H1 (cell line): ENCODE measurements at regions not wholly inside any gene's neighbourhood (a gene's known extent, or its start where the extent isn't known, plus 50 kb on each side); places are given as distances from the start of the nearest gene placed in this dataset.

ENCODE experiments used
- CTCF ChIP-seq, 3 experiments: IDR thresholded peaks; 1 replicate in 2 of 3; 2 replicates in 1 of 3; pipeline versions ENCODE4 v1.5.1 to v1.6.1; 2011; ENCODE audit warnings: low read length in 3 of 3, mild to moderate bottlenecking in 3 of 3, inconsistent platforms in 2 of 3, low read depth in 1 of 3, moderate library complexity in 1 of 3; ENCODE audit not compliant: insufficient read depth in 1 of 3; ENCODE audit errors: control extremely low read depth in 1 of 3
- EGR1 ChIP-seq: IDR thresholded peaks from 2 replicates; pipeline ENCODE4 v1.6.1; 2011; ENCODE audit warnings: low read depth, low read length, borderline replicate concordance
- POLR2A ChIP-seq, 2 experiments: IDR thresholded peaks; 1 replicate in 1 of 2; 2 replicates in 1 of 2; pipeline ENCODE4 v1.6.1; 2011; ENCODE audit warnings: low read depth in 2 of 2, low read length in 2 of 2, mild to moderate bottlenecking in 2 of 2; ENCODE audit errors: control extremely low read depth in 1 of 2
- USF2 ChIP-seq: IDR thresholded peaks from 2 replicates; pipeline ENCODE4 v1.6.1; 2011; ENCODE audit warnings: low read length, improper control_type of control experiment
- ZNF274 ChIP-seq: IDR thresholded peaks from 2 replicates; pipeline ENCODE4 v1.7.0; 2012; ENCODE audit warnings: low read length, borderline replicate concordance; ENCODE audit errors: extremely low read depth

GRCh38 chr14:40691066-40691465 lies 915.6 kb upstream of the LRFN5 start:
- TF ChIP-seq POLR2A (IDR thresholded peaks at IDR 0.05; ENCODE audit: control extremely low read depth in 1 of 2, low read depth in 2 of 2, low read length in 2 of 2) (no peak), EGR1 (no peak), CTCF (IDR thresholded peaks at IDR 0.05; ENCODE audit: control extremely low read depth in 1 of 3, insufficient read depth in 1 of 3, low read depth in 1 of 3, low read length in 3 of 3) (no peak), ZNF274 (no peak), USF2 (no peak)
